GM12891 (cell line): ENCODE measurements at regions not wholly inside any gene's neighbourhood (a gene's known extent, or its start where the extent isn't known, plus 50 kb on each side); places are given as distances from the start of the nearest gene placed in this dataset.

Experiments
- POLR2A ChIP-seq: IDR thresholded peaks from 2 replicates; pipeline ENCODE4 v1.6.1; 2011; ENCODE audit warnings: low read depth, low read length, control low read depth
- POLR2AphosphoS5 ChIP-seq: IDR thresholded peaks from 2 replicates; pipeline ENCODE4 v1.6.1; 2011; ENCODE audit warnings: low read depth, low read length, control low read depth
- POU2F2 ChIP-seq: IDR thresholded peaks from 2 replicates; pipeline ENCODE4 v1.6.1; 2011; ENCODE audit warnings: low read depth, mild to moderate bottlenecking, control low read depth, low read length, moderate library complexity
- TAF1 ChIP-seq: IDR thresholded peaks from 2 replicates; pipeline ENCODE4 v1.6.1; 2011; ENCODE audit warnings: low read depth, low read length, control low read depth

- no peak for TF ChIP-seq POLR2A
- no peak for TF ChIP-seq POLR2AphosphoS5
- no peak for TF ChIP-seq POU2F2
- no peak for TF ChIP-seq TAF1
Measured at GRCh38 chr6:125655511-125655910, 93.9 kb upstream of the HEY2 start.
